Right atrium auricular region (tissue), 2 donors: ENCODE measurements at regions not wholly inside any gene's neighbourhood (a gene's known extent, or its start where the extent isn't known, plus 50 kb on each side); places are given as distances from the start of the nearest gene placed in this dataset.

Source experiments
- DNase-seq: peaks from one replicate; pipeline ENCODE4 v3.0.0-alpha.2; 2019; ENCODE audit warnings: low spot score
- H3K27ac ChIP-seq, 2 donors: fragments of 200-600 bp; sonication (generic); 1 replicate in 1 of 2; 2 replicates in 1 of 2; pipeline ENCODE4 v1.5.1; 2016 to 2019
- H3K27me3 ChIP-seq, 2 donors: fragments of 200-600 bp; sonication (generic); one replicate each; pipeline versions ENCODE4 v1.5.1 to v1.6.0; 2017 to 2019
- H3K36me3 ChIP-seq: fragments of 200-600 bp; sonication (generic); one replicate; pipeline ENCODE4 v1.5.1; 2016
- H3K4me1 ChIP-seq, 2 donors: fragments of 200-600 bp; sonication (generic); one replicate each; pipeline versions ENCODE4 v1.5.1 to v1.6.0; 2017 to 2019
- H3K4me3 ChIP-seq, 2 donors: fragments of 200-600 bp; sonication (generic); 1 replicate in 1 of 2; 2 replicates in 1 of 2; pipeline ENCODE4 v1.5.1; 2017 to 2019; ENCODE audit warnings: mild to moderate bottlenecking in 1 of 2, moderate library complexity in 1 of 2
- H3K9me3 ChIP-seq, 2 donors: fragments of 200-600 bp; sonication (generic); one replicate each; pipeline ENCODE4 v1.5.1; 2019
- CTCF ChIP-seq, 2 donors: fragments of 200-600 bp; sonication (generic); IDR thresholded peaks; one replicate each; pipeline ENCODE4 v1.5.1; 2019; ENCODE audit warnings: antibody characterized with exemption in 2 of 2

GRCh38 chr11:80846442-80846841 lies 1405.6 kb upstream of the TENM4 start:
- TF ChIP-seq CTCF (IDR thresholded peaks at IDR 0.05), result no peak
- Histone ChIP-seq H3K9me3 (no peaks in the 10 kb centered on the region), H3K4me1 (no peaks in the 10 kb centered on the region), H3K4me3 (no peak overlapping the region), H3K36me3 (no peaks in the 10 kb centered on the region), H3K27me3 (no peaks in the 10 kb centered on the region), H3K27ac (no peak overlapping the region)
- DNase-seq, result no peak

- H3K4me1 ChIP-seq, result no peaks in the 10 kb centered on the region
- H3K9me3 ChIP-seq, result no peaks in the 10 kb centered on the region
- no peaks in the 10 kb centered on the region for H3K27me3 ChIP-seq
- H3K27ac ChIP-seq, result no peak overlapping the region
- no peak for DNase-seq
- no peak for TF ChIP-seq CTCF (IDR thresholded peaks at IDR 0.05)
- no peaks in the 10 kb centered on the region for H3K36me3 ChIP-seq
- H3K4me3 ChIP-seq, result no peak overlapping the region
Observed at GRCh38 chr11:80844110-80844819, 1403.4 kb upstream of the TENM4 start.

GRCh38 chr11:80843266-80843974 lies 1402.6 kb upstream of the TENM4 start:
- TF ChIP-seq CTCF (IDR thresholded peaks at IDR 0.05), result no peak
- H3K27ac ChIP-seq, result no peak overlapping the region
- no peak for DNase-seq
- H3K36me3 ChIP-seq, result no peaks in the 10 kb centered on the region
- H3K27me3 ChIP-seq, result no peaks in the 10 kb centered on the region
- no peak overlapping the region for H3K4me3 ChIP-seq
- H3K4me1 ChIP-seq, result no peaks in the 10 kb centered on the region
- no peaks in the 10 kb centered on the region for H3K9me3 ChIP-seq

- Histone ChIP-seq H3K36me3 (no peaks in the 10 kb centered on the region), H3K4me3 (no peak overlapping the region), H3K4me1 (no peaks in the 10 kb centered on the region), H3K9me3 (no peaks in the 10 kb centered on the region), H3K27me3 (no peaks in the 10 kb centered on the region), H3K27ac (no peak overlapping the region)
- DNase-seq, result no peak
- TF ChIP-seq CTCF (IDR thresholded peaks at IDR 0.05), result no peak
Observed at GRCh38 chr11:80842246-80842645, 1401.4 kb upstream of the TENM4 start.

GRCh38 chr11:80841675-80842074 lies 1400.8 kb upstream of the TENM4 start:
- Histone ChIP-seq H3K27ac (no peak overlapping the region), H3K4me3 (no peak overlapping the region), H3K27me3 (no peaks in the 10 kb centered on the region), H3K36me3 (no peaks in the 10 kb centered on the region), H3K4me1 (no peaks in the 10 kb centered on the region), H3K9me3 (no peaks in the 10 kb centered on the region)
- DNase-seq, result no peak
- TF ChIP-seq CTCF (IDR thresholded peaks at IDR 0.05), result no peak
